Stomach (tissue), 8 donors: ENCODE measurements at regions not wholly inside any gene's neighbourhood (a gene's known extent, or its start where the extent isn't known, plus 50 kb on each side); places are given as distances from the start of the nearest gene placed in this dataset.

Source experiments
- DNase-seq, 2 donors: peaks; one replicate each; pipeline versions ENCODE4 v3.0.0 to v3.0.0-alpha.2; 2013 to 2019
- H3K27ac ChIP-seq, 5 donors: fragments of 200-600 bp in 4 of 5; sonication (generic) in 4 of 5; one replicate each; pipeline ENCODE4 v1.5.1; 2013 to 2019; ENCODE audit warnings: mild to moderate bottlenecking in 1 of 5, moderate library complexity in 1 of 5
- H3K27me3 ChIP-seq, 3 donors: fragments of 200-600 bp; sonication (generic); one replicate each; pipeline ENCODE4 v1.5.1; 2017 to 2019; ENCODE audit warnings: mixed run types in 1 of 3
- H3K36me3 ChIP-seq, 4 donors: fragments of 200-600 bp; sonication (generic); 1 replicate in 3 of 4; 2 replicates in 1 of 4; pipeline ENCODE4 v1.5.1; 2016 to 2019
- H3K4me1 ChIP-seq, 4 donors: fragments of 200-600 bp; sonication (generic); one replicate each; pipeline ENCODE4 v1.5.1; 2016 to 2019
- H3K4me3 ChIP-seq, 4 donors: fragments of 200-600 bp; sonication (generic) in 3 of 4; one replicate each; pipeline ENCODE4 v1.5.1; 2016 to 2019; ENCODE audit warnings: mild to moderate bottlenecking in 1 of 4
- H3K9me3 ChIP-seq, 4 donors: fragments of 200-600 bp; sonication (generic); one replicate each; pipeline ENCODE4 v1.5.1; 2016 to 2019
- CTCF ChIP-seq, 7 experiments: fragments of 450-650 bp in 4 of 7; fragments of 200-600 bp in 3 of 7; sonication (generic) in 3 of 7; IDR thresholded peaks; one replicate each; pipeline ENCODE4 v1.5.1; 2016 to 2019; ENCODE audit warnings: antibody characterized with exemption in 7 of 7, control low read depth in 2 of 7, mild to moderate bottlenecking in 1 of 7
- EP300 ChIP-seq: sonication (generic); formaldehyde crosslinking; IDR thresholded peaks from one replicate; pipeline ENCODE4 v1.6.1; 2017; ENCODE audit warnings: antibody characterized with exemption
- POLR2A ChIP-seq, 4 donors: fragments of 450-650 bp; IDR thresholded peaks; one replicate each; pipeline ENCODE4 v1.6.1; 2016; ENCODE audit warnings: antibody characterized with exemption in 4 of 4, control low read depth in 2 of 4, mild to moderate bottlenecking in 1 of 4, moderate library complexity in 1 of 4
- POLR2AphosphoS5 ChIP-seq, 3 donors: sonication (generic); formaldehyde crosslinking; IDR thresholded peaks; one replicate each; pipeline ENCODE4 v1.6.1; 2016; ENCODE audit warnings: antibody characterized with exemption in 3 of 3
- WGBS, 5 donors: extraction: QIAGEN DNeasy Blood & Tissue Kit in 3 of 5; methylation state at CpG; one replicate each; pipeline versions ENCODE4 v1.1.5 to v1.1.7; 2013 to 2018; 5-methylcytosine and 5-hydroxymethylcytosine counted together
- intact Hi-C: fragments of 100-400 bp; cut with DNase I; formaldehyde crosslinking; loops from one replicate; pipeline ENCODE4 v1.15.1; 2023; ENCODE audit warnings: low total_unique reads
- donor health status: healthy with polysubstance abuse.
- donor health status: Bipolar disorder and iron deficiency.
- donor health status: healthy.

GRCh38 chr9:16099732-16100536 is 547.1 kb downstream of the CCDC171 start:
- intact Hi-C loops: no loop called here
- Histone ChIP-seq H3K4me3 (no peak overlapping the region), H3K27me3 (no peaks in the 10 kb centered on the region), H3K36me3 (no peaks in the 10 kb centered on the region), H3K9me3 (no peaks in the 10 kb centered on the region), H3K4me1 (peaks cover 0 to 31% (median 13%) of the 10 kb centered on the region in 4 donors), H3K27ac (peak overlapping the region in 2 of 5 donors; percentile 39 to 58)
- WGBS, 5 donors: 63 to 75% (median 69%) methylated on average over 8 of the region's 8 CpGs
- DNase-seq: peak in 1 of 2 donors; percentile 32
- TF ChIP-seq POLR2A (IDR thresholded peaks at IDR 0.05) (no peak), POLR2AphosphoS5 (IDR thresholded peaks at IDR 0.05) (no peak), CTCF (IDR thresholded peaks at IDR 0.05) (no peak), EP300 (no peak)

- H3K36me3 ChIP-seq: no peaks in the 10 kb centered on the region
- H3K9me3 ChIP-seq: no peaks in the 10 kb centered on the region
- DNase-seq: peak in 1 of 2 donors; percentile 72
- TF ChIP-seq EP300 (no peak), CTCF (IDR thresholded peaks at IDR 0.05) (no peak), POLR2AphosphoS5 (IDR thresholded peaks at IDR 0.05) (no peak), POLR2A (IDR thresholded peaks at IDR 0.05) (no peak)
- peaks cover 0 to 33% (median 13%) of the 10 kb centered on the region in 4 donors for H3K4me1 ChIP-seq
- H3K27ac ChIP-seq: peak overlapping the region in 3 of 5 donors; percentile 39 to 58 (median 53)
- no peak overlapping the region for H3K4me3 ChIP-seq
- intact Hi-C loops: no loop called here
- no peaks in the 10 kb centered on the region for H3K27me3 ChIP-seq
- WGBS, 5 donors: 34 to 44% (median 37%) methylated on average over 8 of the region's 8 CpGs
These were observed 547.8 kb downstream of the CCDC171 start for GRCh38 chr9:16100537-16101091.

- Histone ChIP-seq H3K4me1 (peaks cover 0 to 39% (median 13%) of the 10 kb centered on the region in 4 donors), H3K36me3 (no peaks in the 10 kb centered on the region), H3K27me3 (no peaks in the 10 kb centered on the region), H3K4me3 (no peak overlapping the region), H3K27ac (peak overlapping the region in 1 of 5 donors; percentile 72), H3K9me3 (no peaks in the 10 kb centered on the region)
- DNase-seq: no peak
- intact Hi-C loops: no loop called here
- no peak for TF ChIP-seq POLR2AphosphoS5 (IDR thresholded peaks at IDR 0.05)
- no peak for TF ChIP-seq POLR2A (IDR thresholded peaks at IDR 0.05)
- TF ChIP-seq CTCF (IDR thresholded peaks at IDR 0.05): no peak
- TF ChIP-seq EP300: no peak
- WGBS, 5 donors: 63 to 73% (median 70%) methylated on average over 9 of the region's 9 CpGs
These were observed 549.3 kb downstream of the CCDC171 start for GRCh38 chr9:16102154-16102553.

- Histone ChIP-seq H3K36me3 (no peaks in the 10 kb centered on the region), H3K9me3 (no peaks in the 10 kb centered on the region), H3K4me3 (no peak overlapping the region), H3K4me1 (peaks cover 0 to 39% (median 13%) of the 10 kb centered on the region in 4 donors), H3K27me3 (no peaks in the 10 kb centered on the region), H3K27ac (peak overlapping the region in 3 of 5 donors; percentile 6 to 72 (median 60))
- no peak for TF ChIP-seq CTCF (IDR thresholded peaks at IDR 0.05)
- TF ChIP-seq EP300: peak; percentile 47
- peak in 2 of 3 donors; percentile 14 to 29 for TF ChIP-seq POLR2AphosphoS5 (IDR thresholded peaks at IDR 0.05)
- intact Hi-C loops: no loop called here
- 20 to 33% (median 23%) methylated on average over 14 of the region's 14 CpGs for WGBS, 5 donors
- peak in 1 of 2 donors; percentile 74 for DNase-seq
These were observed 551.0 kb downstream of the CCDC171 start for GRCh38 chr9:16103620-16104397.
